Spleen (tissue), 11 donors: ENCODE measurements at regions not wholly inside any gene's neighbourhood (a gene's known extent, or its start where the extent isn't known, plus 50 kb on each side); places are given as distances from the start of the nearest gene placed in this dataset.

Experiments
- DNase-seq: peaks from one replicate; pipeline ENCODE4 v3.0.0-alpha.2; 2020
- H3K27ac ChIP-seq, 8 donors: fragments of 200-600 bp; sonication (generic) in 7 of 8; 1 replicate in 4 of 8; 2 replicates in 4 of 8; pipeline versions ENCODE4 v1.5.0 to v1.8.0; 2016 to 2021; ENCODE audit warnings: inconsistent platforms in 4 of 8, mild to moderate bottlenecking in 4 of 8, moderate library complexity in 1 of 8
- H3K27me3 ChIP-seq, 7 donors: fragments of 200-600 bp; sonication (generic) in 6 of 7; replicated peaks in 1 of 7; 1 replicate in 4 of 7; 2 replicates in 3 of 7; pipeline versions ENCODE4 v1.5.0 to v1.8.0; 2016 to 2021; ENCODE audit warnings: inconsistent platforms in 3 of 7, mild to moderate bottlenecking in 1 of 7
- H3K36me3 ChIP-seq, 6 donors: fragments of 200-600 bp; sonication (generic) in 5 of 6; 1 replicate in 4 of 6; 2 replicates in 2 of 6; pipeline versions ENCODE4 v1.5.0 to v1.8.0; 2016 to 2021; ENCODE audit warnings: inconsistent platforms in 2 of 6
- H3K4me1 ChIP-seq, 6 donors: fragments of 200-600 bp; sonication (generic) in 5 of 6; 1 replicate in 3 of 6; 2 replicates in 3 of 6; pipeline versions ENCODE4 v1.5.0 to v1.8.0; 2016 to 2021; ENCODE audit warnings: inconsistent platforms in 3 of 6
- H3K4me3 ChIP-seq, 8 donors: fragments of 200-600 bp; sonication (generic) in 7 of 8; 1 replicate in 4 of 8; 2 replicates in 4 of 8; pipeline versions ENCODE4 v1.5.0 to v1.8.0; 2016 to 2021; ENCODE audit warnings: inconsistent platforms in 4 of 8, mild to moderate bottlenecking in 4 of 8, moderate library complexity in 2 of 8
- H3K9me3 ChIP-seq, 8 donors: fragments of 200-600 bp; sonication (generic) in 7 of 8; 1 replicate in 4 of 8; 2 replicates in 4 of 8; pipeline versions ENCODE4 v1.5.0 to v1.8.0; 2016 to 2021; ENCODE audit warnings: inconsistent platforms in 4 of 8
- POLR2A ChIP-seq, 3 donors: fragments of 450-650 bp; IDR thresholded peaks; one replicate each; pipeline ENCODE4 v1.5.1; 2017; ENCODE audit warnings: antibody characterized with exemption in 3 of 3, mild to moderate bottlenecking in 1 of 3
- POLR2AphosphoS5 ChIP-seq, 3 donors: sonication (generic); formaldehyde crosslinking; IDR thresholded peaks; one replicate each; pipeline ENCODE4 v1.5.1; 2017; ENCODE audit warnings: antibody characterized with exemption in 3 of 3
- WGBS, 5 donors: extraction: QIAGEN DNeasy Blood & Tissue Kit in 3 of 5; methylation state at CpG; one replicate each; pipeline versions ENCODE4 v1.1.5 to v1.1.7; 2013 to 2018; 5-methylcytosine and 5-hydroxymethylcytosine counted together
- intact Hi-C: fragments of 100-400 bp; cut with DNase I; formaldehyde crosslinking; loops from one replicate; pipeline ENCODE4 v1.15.0; 2023; ENCODE audit warnings: low total_unique reads
- TF ChIP-seq, protein P1 (sequence below), 11 experiments: fragments of 200-600 bp in 7 of 11; fragments of 450-650 bp in 4 of 11; sonication (generic) in 4 of 11; IDR thresholded peaks in 8 of 11; conservative IDR thresholded peaks in 3 of 11; 1 replicate in 7 of 11; 2 replicates in 4 of 11; pipeline versions ENCODE4 v1.4.0 to v1.8.0; 2016 to 2021; ENCODE audit warnings: antibody characterized with exemption in 11 of 11, inconsistent platforms in 4 of 11, mild to moderate bottlenecking in 1 of 11
- donor health status: healthy with polysubstance abuse.
- donor health status: DM: no; HTN: no; CAD: no; lungs with moderate emphysema.
- donor health status: DM: no; HTN: no; CAD: no.
- donor health status: Bipolar disorder and iron deficiency.
- donor health status: healthy.
- donor health status: DM: no; HTN: no; CAD: no.
- donor health status: DM: yes; HTN: yes; CAD: no.

DNA sequence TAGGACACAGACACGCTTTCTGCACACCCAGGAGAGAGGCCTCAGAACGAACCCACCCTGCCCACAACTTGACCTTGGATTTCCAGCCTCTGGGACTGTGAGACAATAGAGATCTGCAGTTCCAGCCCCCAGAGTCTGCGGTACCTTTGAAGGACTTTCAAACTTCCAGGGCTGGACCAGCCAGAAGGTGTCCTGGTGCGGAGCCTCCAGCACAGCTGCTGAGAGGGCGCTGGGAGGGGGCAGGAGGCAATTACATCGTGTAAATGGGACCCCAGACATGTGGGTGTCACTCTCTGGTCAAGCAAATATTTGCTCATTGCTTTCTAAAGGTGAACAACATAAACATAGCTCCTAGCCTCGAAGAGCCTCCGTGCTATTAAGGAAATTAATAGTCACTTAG is 58.7 kb upstream of the ACTRT2 start:
- Histone ChIP-seq H3K4me3 (no peak overlapping the region), H3K4me1 (no peaks in the 10 kb centered on the region), H3K27ac (no peak overlapping the region), H3K36me3 (no peaks in the 10 kb centered on the region), H3K9me3 (peaks cover 2 to 21% (median 17%) of the 10 kb centered on the region in 8 donors), H3K27me3 (peaks cover 0 to 15% (median 0%) of the 10 kb centered on the region in 7 donors)
- 62 to 80% (median 79%) methylated on average over 8 of the region's 8 CpGs for WGBS, 5 donors
- intact Hi-C loops, result no loop called here
- TF ChIP-seq POLR2AphosphoS5 (IDR thresholded peaks at IDR 0.05) (no peak), POLR2A (IDR thresholded peaks at IDR 0.05) (no peak)
- TF ChIP-seq, protein P1, sequence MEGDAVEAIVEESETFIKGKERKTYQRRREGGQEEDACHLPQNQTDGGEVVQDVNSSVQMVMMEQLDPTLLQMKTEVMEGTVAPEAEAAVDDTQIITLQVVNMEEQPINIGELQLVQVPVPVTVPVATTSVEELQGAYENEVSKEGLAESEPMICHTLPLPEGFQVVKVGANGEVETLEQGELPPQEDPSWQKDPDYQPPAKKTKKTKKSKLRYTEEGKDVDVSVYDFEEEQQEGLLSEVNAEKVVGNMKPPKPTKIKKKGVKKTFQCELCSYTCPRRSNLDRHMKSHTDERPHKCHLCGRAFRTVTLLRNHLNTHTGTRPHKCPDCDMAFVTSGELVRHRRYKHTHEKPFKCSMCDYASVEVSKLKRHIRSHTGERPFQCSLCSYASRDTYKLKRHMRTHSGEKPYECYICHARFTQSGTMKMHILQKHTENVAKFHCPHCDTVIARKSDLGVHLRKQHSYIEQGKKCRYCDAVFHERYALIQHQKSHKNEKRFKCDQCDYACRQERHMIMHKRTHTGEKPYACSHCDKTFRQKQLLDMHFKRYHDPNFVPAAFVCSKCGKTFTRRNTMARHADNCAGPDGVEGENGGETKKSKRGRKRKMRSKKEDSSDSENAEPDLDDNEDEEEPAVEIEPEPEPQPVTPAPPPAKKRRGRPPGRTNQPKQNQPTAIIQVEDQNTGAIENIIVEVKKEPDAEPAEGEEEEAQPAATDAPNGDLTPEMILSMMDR (IDR thresholded peaks at IDR 0.05 in 8 of 11, conservative IDR thresholded peaks at IDR 0.05 in 3 of 11), result no peak
- peak; percentile 19 for DNase-seq

DNA sequence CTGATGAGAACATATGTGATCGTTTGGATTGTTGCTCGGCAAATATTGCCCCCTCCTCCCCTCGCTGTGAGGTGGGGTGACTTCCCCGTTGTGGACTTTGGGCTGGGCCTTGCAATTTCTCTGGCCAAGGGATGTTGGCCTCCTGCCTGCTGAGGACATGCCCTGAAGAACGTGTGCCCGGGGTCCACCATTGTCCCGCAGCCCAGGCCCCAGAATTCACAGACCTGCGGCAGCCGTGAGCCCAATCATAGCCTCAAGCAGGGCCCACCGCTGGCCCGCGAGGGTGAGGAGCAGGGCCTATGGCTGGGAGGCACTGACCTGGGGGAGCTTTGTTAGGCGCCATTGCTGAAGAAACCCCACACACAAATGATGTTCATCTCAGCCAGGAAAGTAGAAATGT is 58.3 kb upstream of the ACTRT2 start:
- H3K27ac ChIP-seq, result no peak overlapping the region
- peak; percentile 55 for DNase-seq
- intact Hi-C loops, result no loop called here
- 83 to 94% (median 89%) methylated on average over 13 of the region's 13 CpGs for WGBS, 5 donors
- H3K27me3 ChIP-seq, result peaks cover 0 to 19% (median 0%) of the 10 kb centered on the region in 7 donors
- no peak overlapping the region for H3K4me3 ChIP-seq
- TF ChIP-seq, protein P1 (IDR thresholded peaks at IDR 0.05 in 8 of 11, conservative IDR thresholded peaks at IDR 0.05 in 3 of 11), result no peak
- TF ChIP-seq POLR2A (IDR thresholded peaks at IDR 0.05) (no peak), POLR2AphosphoS5 (IDR thresholded peaks at IDR 0.05) (no peak)
- no peaks in the 10 kb centered on the region for H3K36me3 ChIP-seq
- H3K9me3 ChIP-seq, result peaks cover 0 to 17% (median 13%) of the 10 kb centered on the region in 8 donors
- no peaks in the 10 kb centered on the region for H3K4me1 ChIP-seq

DNA sequence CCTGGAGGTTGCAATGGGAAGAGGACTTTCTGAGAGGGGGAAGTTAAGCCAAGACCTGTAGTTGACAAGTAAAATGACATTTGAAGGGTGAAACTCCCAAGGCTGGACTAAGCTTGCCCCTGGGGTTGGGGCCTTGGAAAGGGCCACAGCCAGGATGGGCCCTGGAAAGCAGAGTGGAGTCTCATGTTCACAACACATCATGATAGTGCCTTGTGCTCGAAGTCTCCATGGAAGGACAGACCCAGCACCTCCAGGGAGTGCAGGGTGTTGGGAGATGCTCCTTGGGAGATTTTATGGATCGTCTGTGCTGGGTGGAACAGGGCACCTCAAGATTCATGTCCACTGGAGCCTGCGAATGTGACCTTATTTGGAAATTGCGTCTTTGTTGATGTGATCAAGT is 55.6 kb upstream of the ACTRT2 start:
- WGBS, 5 donors, result 76 to 96% (median 87%) methylated on average over 4 of the region's 4 CpGs
- DNase-seq, result peak; percentile 18
- Histone ChIP-seq H3K9me3 (no peaks in the 10 kb centered on the region), H3K27ac (no peak overlapping the region), H3K36me3 (no peaks in the 10 kb centered on the region), H3K4me3 (no peak overlapping the region), H3K4me1 (no peaks in the 10 kb centered on the region), H3K27me3 (peaks cover 0 to 47% (median 0%) of the 10 kb centered on the region in 7 donors)
- intact Hi-C loops, result no loop called here
- TF ChIP-seq POLR2AphosphoS5 (IDR thresholded peaks at IDR 0.05) (no peak), POLR2A (IDR thresholded peaks at IDR 0.05) (no peak)
- TF ChIP-seq, protein P1 (IDR thresholded peaks at IDR 0.05 in 8 of 11, conservative IDR thresholded peaks at IDR 0.05 in 3 of 11), result no peak

DNA sequence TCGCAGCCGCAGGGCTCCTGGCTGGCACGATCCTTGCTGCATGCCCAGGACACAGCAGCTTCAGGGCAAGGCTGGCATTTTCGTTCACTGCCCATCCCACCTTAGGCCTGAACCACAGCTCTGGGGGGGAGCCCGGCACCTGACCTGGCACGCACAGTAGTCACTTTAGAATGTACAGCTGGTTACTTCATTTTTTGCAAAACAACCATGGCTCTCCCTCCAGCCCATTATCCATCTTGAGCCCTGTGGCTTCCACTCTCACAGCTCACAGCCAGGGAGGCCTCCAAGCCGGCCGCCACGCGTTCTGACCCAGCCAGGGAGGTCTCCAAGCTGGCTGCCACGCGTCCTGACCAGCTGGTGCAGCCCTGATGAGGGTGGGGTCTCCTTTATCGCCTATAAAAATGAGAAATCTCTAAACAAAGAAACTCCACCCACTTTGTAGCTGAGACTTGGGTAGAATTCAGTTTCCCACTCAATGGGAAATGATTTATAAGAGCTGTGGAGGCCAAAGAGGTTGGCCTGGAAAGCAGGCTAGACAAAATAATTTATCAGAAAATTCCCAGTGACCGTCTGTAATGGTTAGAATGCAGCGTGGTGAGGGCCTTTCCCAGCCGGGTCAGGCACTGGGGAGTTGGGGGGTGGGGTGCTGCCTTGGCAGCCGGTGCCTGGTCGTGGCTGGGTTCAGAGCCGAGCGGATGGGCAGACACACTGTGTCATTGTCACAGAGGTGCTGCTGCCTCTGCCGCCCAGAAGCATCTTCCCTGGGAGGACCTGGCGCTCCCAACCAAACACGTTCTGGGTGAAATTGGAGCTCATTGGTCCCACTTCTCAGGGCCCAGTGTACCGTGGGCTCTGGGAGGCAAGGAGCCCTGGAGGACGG is 54.6 kb upstream of the ACTRT2 start:
- WGBS, 5 donors, result 80 to 89% (median 82%) methylated on average over 24 to 25 of the region's 25 CpGs
- TF ChIP-seq POLR2A (IDR thresholded peaks at IDR 0.05), result no peak
- peak; percentile 58 for DNase-seq
- no peak overlapping the region for H3K4me3 ChIP-seq
- H3K4me1 ChIP-seq, result no peaks in the 10 kb centered on the region
- H3K27ac ChIP-seq, result no peak overlapping the region
- H3K36me3 ChIP-seq, result no peaks in the 10 kb centered on the region
- intact Hi-C loops, result no loop called here
- peaks cover 0 to 57% (median 0%) of the 10 kb centered on the region in 7 donors for H3K27me3 ChIP-seq
- no peaks in the 10 kb centered on the region for H3K9me3 ChIP-seq
